GM12874 (cell line): ENCODE measurements at regions not wholly inside any gene's neighbourhood (a gene's known extent, or its start where the extent isn't known, plus 50 kb on each side); places are given as distances from the start of the nearest gene placed in this dataset.

ENCODE experiments used
- TF ChIP-seq, protein P1 (sequence below): IDR thresholded peaks from 2 replicates; pipeline ENCODE4 v1.5.1; 2011; ENCODE audit warnings: low read depth, mild to moderate bottlenecking, control low read depth, low read length, moderate library complexity; ENCODE audit not compliant: insufficient read depth

DNA sequence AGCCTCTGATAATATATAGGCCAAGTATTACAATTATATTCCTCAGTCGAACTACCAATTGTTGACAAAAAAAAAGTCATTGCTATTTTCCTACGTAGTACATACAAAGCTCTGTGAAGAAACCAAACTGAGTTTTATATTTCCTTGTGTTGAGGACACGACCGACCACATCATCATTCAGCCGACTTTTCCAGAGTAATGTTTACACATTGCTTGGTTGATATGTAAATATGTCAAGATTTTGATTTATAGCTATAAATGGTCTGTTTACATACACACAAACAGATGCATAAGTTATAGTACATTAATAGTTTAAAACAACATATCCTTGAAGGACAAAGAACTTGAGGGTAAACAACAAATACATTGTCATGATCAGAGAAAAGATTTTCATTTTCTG lies 121.5 kb downstream of the CRPPA start:
- TF ChIP-seq, protein P1, sequence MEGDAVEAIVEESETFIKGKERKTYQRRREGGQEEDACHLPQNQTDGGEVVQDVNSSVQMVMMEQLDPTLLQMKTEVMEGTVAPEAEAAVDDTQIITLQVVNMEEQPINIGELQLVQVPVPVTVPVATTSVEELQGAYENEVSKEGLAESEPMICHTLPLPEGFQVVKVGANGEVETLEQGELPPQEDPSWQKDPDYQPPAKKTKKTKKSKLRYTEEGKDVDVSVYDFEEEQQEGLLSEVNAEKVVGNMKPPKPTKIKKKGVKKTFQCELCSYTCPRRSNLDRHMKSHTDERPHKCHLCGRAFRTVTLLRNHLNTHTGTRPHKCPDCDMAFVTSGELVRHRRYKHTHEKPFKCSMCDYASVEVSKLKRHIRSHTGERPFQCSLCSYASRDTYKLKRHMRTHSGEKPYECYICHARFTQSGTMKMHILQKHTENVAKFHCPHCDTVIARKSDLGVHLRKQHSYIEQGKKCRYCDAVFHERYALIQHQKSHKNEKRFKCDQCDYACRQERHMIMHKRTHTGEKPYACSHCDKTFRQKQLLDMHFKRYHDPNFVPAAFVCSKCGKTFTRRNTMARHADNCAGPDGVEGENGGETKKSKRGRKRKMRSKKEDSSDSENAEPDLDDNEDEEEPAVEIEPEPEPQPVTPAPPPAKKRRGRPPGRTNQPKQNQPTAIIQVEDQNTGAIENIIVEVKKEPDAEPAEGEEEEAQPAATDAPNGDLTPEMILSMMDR, result no peak

DNA sequence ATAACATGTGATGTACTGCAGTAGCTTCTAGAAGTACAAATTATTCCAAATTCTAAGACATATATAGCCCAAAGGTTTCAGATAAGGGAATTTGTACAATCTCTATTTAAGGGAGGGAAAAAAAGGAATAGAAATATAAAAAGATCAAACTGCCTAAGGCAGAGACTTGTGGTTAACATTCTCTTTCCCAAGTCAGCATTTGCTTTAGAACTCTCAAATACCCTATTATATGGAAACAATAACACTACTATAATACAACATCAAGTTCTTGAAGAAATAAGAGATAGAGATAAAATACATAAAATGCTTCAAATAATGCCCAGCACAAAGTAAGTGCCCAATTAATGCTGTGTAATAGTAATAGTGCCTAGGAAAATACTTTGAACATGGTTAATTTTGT lies 123.1 kb downstream of the CRPPA start:
- TF ChIP-seq, protein P1, result no peak

DNA sequence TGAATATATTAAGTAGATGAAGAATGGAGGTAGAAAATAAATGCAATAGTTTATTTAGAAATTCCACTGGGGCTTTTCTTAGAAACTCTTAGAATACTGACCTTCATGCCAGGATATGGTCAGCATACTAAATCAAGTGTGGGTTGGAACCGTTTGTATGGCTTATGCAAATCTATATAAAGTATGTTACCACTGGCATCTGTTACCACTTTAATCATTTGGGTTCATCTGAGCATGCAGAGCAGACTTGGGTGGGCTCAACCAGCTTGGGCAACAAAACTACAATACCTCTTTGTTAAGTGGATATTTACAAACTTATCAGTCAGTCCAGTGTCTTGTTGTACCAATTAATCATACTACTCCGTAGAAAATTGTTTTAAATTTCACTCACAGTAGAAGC lies 125.8 kb downstream of the CRPPA start:
- TF ChIP-seq, protein P1, result no peak

DNA sequence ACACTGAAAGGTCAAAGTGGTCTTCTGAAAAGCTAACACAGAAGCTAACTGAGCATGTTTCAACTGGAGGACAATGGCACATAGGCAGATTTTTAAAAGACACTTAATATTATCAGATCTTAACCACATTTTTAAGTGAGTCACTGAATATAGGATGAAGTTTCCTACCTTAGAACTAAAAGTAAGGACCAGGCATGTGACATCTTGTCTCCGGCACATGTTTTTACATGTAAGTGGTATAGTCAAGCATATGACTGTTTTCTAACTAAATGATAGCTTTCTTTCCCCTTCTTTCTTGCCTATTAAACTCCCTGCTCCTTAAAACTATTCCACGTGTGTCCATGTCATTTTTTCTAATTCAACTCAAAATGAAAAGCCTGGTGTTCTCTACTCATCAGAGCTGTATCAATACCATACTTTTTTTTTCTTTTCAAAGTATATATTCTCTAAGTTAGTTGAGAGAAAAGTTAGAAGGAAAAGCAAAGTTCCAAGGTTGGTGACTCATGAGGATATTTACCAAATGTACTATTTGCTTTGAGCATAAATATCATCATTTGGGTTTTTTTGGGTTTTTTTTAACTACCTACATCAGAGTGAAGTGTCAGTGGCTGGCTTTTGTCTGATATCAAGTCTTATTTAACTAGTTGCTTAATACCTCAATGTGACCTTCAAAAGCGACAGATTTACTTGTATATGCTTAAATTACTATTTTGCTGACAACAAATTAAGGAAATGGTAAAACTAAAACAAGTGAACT lies 127.5 kb downstream of the CRPPA start:
- TF ChIP-seq, protein P1, result no peak

DNA sequence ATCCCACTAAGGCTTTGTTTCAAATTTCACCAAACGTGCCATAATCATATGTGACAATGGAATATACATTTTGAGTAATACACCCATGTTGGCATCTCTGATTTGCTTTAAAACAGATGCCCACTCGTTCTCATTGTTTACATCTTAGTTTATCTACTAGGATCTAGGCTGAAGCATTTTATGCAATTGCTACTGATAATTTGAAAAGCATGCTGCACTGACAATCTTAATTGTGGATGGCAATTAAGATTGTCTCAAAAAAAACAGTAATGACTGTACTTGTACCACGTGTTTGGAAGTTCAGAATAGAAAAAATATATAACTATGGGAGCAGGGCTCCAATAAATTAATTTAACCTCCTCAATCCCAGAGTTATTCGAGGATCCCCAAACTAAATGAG lies 136.8 kb downstream of the CRPPA start:
- TF ChIP-seq, protein P1, result no peak

DNA sequence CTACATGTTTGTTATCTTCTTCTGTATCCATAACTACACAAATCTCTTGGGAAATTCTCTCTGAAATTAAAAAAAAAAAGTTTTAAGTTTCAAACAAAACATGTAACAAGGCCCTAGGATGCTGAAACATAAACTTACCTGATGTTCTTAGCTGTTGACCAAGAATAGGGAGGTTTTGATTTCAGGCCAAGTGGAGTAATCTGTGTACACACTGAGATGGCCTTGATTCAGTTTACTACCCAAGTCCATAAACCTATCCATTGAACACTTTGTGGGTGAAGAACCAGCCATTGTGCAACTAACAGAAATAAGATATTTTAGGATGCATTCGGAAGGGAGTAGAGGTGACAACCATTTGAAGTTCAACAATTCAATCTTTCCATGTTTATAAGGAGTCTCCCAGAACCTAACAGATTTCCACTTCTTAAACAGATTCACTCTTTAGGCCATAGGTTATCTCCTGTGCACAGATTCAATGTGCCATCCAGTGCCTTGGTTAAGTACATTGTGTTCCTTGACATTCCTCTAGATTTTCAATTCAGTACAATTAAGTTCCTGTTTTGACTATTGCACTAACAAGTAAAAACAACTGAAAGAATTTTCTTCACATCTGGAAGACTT lies 143.1 kb downstream of the CRPPA start:
- TF ChIP-seq, protein P1, result no peak

DNA sequence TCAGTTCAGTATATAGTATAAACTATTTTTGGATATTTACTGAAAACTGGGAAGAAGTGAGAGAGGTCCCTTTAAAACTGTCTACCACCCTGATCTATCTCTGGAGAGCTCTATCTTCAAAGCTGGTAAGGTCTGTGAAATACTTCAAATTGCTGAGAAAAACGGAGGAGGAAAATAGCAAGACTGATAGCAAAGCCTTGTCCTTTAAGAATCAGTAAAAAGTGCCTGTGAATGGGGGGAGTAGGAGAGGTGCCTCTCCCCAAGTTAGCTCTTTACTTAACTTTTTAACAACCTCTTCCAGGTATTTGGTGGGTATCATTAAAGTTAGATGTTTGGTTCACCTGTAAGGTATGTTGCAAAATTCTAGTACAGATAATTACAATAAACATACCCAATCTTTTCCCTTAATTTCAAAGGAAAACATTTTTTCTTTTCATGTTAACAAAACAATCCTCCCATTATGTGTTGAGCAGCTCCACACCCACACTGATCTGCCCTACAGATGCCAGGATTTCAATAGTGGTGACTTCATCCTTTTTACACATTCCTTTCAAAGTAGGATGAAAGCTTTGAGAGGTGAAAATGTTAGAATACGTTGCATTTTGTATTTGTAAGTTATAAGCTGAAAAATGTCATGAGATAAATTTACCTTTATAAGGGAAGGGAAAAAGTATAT lies 149.2 kb downstream of the CRPPA start:
- TF ChIP-seq, protein P1, result no peak
